GM18520 (cell line): ENCODE measurements at regions not wholly inside any gene's neighbourhood (a gene's known extent, or its start where the extent isn't known, plus 50 kb on each side); places are given as distances from the start of the nearest gene placed in this dataset.

Experiments
- ATAC-seq: cut with Tn5 transposase; IDR thresholded peaks from one replicate; pipeline ENCODE4 v1.9.1; 2021; ENCODE audit not compliant: unreplicated experiment

DNA sequence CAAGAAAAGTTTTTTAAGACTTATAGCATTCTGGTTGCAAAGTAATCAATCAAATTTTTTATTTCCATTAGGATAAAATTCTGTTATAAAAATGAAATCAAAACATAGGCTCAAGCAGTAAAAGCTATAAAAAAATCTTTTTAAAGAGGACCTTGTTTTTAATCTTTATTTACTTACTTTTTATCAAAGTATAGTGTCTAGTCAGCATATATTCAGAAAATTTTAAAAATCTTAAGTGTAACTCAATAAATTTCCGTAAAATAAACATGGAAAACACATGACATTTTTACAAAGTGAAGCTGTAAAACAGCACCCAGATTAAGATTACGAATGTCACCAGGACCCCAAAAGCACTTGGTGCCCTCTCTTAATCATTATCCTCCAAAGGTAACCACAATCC is 302.4 kb downstream of the TMEM161B start:
- no peak for ATAC-seq

DNA sequence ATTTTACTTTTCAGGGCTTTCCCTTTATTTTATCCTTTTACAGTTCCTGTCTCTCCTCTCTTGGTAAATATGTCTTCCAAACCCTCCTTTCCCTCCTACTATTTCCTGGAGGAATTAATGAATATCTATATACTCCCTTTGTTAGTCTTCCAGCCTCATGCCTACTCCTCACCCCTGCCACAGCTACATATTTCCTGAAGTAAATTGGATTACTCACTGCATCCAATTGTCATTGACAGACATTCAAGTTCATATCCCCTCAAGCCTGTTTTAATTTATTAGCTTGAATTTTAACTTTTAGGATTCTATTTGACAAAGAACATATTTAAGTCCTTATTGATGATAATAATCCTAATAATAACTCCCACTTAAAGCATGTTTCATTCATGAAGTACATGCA is 314.5 kb downstream of the TMEM161B start:
- no peak for ATAC-seq

DNA sequence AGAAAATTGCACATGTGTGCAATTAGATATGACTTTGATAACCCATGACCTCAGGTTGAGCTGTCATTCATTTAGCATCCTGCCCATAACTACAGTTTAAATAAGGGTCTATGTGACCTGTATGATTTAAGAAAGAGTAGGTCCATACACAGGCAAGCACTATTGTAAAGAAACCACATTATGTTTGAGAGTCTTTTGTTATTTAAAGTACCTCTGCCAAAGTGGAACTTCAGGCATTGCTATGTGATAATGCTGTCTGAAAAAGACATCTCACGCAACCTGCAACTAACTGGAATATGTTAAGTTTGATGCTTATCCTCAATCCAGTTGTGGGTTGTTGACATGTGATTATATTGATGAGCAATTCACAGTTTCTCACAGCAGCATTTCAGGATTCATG is 317.0 kb downstream of the TMEM161B start:
- ATAC-seq: no peak

- ATAC-seq: no peak
These were observed 318.7 kb downstream of the TMEM161B start for GRCh38 chr5:87949676-87950631.

DNA sequence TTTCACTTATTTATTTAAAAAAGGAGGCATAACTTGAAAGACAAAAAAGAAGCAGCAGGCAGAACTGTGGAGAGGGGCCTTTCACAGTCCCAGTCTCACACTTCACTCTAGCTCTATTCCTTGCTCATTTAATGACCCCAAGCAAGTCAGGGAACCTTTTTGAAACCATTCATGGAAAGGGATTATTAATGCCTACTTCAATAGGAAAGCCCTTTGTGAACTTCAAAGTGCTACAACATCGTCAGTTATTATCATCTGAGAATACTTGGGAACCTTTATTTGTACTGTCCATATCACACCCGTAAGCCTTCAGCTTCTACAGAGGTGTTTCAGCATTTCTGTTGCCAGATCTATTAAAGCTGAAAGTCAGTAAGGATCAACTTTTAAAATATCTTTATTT is 320.2 kb downstream of the TMEM161B start:
- no peak for ATAC-seq

- ATAC-seq: no peak
These were observed 322.4 kb downstream of the TMEM161B start for GRCh38 chr5:87946271-87946670.

GRCh38 chr5:87945286-87945650 is 323.4 kb downstream of the TMEM161B start:
- no peak for ATAC-seq

DNA sequence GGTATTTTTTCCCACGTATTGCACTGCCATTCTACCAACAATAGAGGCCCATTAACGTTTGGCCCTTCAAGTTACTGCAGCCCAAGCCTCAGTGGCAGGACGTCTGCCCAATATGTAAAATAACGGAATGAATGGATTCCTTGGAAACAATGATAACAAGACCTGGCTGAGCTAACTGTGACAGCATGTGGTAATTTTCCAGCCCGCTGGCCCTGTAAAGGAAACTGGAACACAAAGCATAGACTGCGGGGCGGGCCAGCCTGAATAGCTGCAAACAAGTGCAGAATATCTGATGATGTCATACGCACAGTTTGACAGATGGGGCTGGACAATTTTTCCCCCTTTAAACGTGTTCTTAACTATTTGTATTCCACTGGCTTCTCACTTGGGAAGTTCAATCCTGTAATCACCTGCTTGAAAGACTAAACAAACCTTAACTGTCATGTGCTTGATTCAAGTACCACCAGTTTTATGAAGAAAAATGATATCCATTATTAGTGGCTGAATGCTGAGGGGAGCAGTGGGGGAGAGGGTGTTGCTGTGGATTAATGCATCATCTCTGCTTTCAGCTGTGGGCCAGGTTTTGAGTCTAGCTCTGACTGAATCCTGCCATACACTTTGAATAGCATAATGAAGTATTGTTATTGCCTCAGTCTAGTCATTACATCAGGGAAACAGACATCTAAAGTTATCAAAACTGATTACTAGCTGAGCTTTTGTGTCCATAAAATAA is 323.9 kb downstream of the TMEM161B start:
- ATAC-seq: no peak

- no peak for ATAC-seq
These were observed 327.9 kb downstream of the TMEM161B start for GRCh38 chr5:87940775-87941174.

- no peak for ATAC-seq
These were observed 332.0 kb downstream of the TMEM161B start for GRCh38 chr5:87936667-87937066.

DNA sequence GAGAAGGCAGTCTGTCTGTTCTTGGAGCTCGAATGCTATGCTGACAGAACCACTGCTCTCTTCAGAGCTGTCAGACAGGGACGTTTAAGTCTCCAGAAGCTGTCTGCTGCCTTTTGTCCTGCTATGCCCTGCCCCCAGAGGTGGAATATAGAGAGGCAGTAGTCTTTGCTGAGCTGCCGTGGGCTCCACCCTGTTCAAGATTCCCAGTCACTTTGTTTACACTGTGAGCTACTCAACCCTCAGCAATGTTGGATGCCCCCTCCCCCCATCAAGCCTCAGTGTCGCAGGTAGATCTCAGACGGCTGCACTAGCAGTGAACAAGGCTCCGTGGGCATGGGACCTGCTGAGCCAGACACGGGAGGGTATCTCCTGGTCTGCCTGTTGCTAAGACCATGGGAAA is 344.2 kb downstream of the TMEM161B start:
- ATAC-seq: no peak

GRCh38 chr5:87916320-87916719 is 352.3 kb downstream of the TMEM161B start:
- no peak for ATAC-seq

- ATAC-seq: no peak
These were observed 356.2 kb downstream of the TMEM161B start for GRCh38 chr5:87912419-87912818.

- no peak for ATAC-seq
These were observed 359.3 kb downstream of the TMEM161B start for GRCh38 chr5:87909382-87909781.

DNA sequence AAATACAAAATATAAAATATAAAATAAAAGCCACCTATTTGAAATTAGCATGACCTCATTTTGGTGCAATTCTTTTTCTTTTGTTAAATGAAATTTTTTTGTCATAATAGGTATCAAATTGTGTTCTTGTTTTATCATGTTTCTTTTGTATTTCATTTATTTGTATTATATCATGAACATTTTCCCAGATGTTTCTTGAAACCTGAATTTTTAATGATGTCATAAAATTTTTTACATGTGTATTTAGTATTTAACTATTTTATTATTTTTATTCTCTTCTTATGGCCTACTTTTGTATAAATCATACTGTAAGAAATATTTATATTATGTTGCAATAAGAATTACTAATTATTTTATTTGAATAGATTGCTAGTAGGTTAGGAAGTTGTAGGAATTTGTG is 361.7 kb downstream of the TMEM161B start:
- no peak for ATAC-seq

- no peak for ATAC-seq
These were observed 368.2 kb downstream of the TMEM161B start for GRCh38 chr5:87900419-87900818.

- ATAC-seq: peak; percentile 93
These were observed 368.9 kb downstream of the TMEM161B start for GRCh38 chr5:87899721-87900131.

GRCh38 chr5:87899208-87899661 is 369.4 kb downstream of the TMEM161B start:
- ATAC-seq: no peak

GRCh38 chr5:87898574-87898973 is 370.1 kb downstream of the TMEM161B start:
- ATAC-seq: no peak

DNA sequence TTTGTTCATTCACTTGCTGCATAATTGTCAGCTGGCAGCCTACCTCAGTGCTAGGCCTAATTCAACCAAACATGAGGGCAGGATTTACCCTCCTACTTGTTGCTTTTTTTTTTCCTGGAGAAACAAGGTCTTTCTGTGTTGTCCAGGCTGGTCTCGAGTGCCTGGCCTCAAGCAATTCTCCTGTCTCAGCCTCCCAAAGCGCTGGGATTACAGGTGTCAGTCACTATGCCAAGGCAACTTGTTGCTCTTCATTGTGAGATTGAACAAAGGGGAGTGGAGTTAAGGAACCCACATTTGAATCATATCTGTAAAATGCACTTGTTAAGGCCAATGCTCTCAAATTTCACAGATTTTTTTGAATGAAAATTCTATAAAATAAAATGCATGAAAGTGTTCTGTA is 380.5 kb downstream of the TMEM161B start:
- no peak for ATAC-seq

DNA sequence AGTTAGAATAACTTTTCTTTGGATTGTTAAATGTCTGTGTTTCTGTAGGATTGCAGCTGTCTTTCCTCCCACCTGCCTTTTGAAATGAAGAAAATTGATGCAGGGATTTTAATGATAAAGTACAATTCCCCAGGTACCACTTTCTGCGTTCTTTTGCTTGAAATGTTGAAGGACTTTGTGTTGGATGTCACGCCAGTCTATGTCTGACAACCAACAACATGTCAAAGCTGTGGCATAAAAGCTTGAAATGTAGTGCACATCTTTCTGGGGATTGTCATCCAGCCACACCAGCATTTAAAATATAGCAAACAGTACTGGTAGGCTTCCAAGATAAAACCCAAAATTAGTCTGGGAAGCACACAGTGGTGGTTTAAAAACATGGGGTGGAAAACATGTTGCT is 381.4 kb downstream of the TMEM161B start:
- ATAC-seq: no peak

DNA sequence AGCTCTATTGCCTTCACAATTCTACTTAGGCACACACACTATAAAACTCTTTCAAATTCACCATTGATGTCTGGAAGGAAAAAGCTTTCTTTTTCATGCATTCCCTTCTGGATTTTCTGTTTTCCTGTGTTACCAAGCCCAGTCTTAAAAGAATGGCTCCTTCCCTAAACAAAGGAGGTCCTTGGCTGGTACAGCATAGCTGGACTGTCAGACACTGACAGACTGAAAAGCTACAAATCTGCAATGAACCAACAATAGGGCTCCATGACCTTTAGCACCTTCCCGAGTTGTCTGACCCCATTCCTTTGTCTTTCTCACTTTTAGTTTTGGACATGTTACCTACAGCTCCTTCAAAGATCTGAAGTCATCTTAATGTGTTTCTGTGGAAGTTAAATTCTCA is 382.5 kb downstream of the TMEM161B start:
- no peak for ATAC-seq
